Gastrocnemius medialis (tissue), 4 donors: ENCODE measurements at regions not wholly inside any gene's neighbourhood (a gene's known extent, or its start where the extent isn't known, plus 50 kb on each side); places are given as distances from the start of the nearest gene placed in this dataset.

Experiments
- ATAC-seq, 2 donors: fragments of 150-250 bp; one replicate each; pipeline ENCODE4 v1.9.1; 2016
- DNase-seq, 2 donors: peaks; one replicate each; pipeline ENCODE4 v3.0.0-alpha.2; 2019
- H3K27ac ChIP-seq, 4 donors: fragments of 200-600 bp; sonication (generic); 1 replicate in 1 of 4; 2 replicates in 3 of 4; pipeline ENCODE4 v1.5.1; 2016 to 2018; ENCODE audit warnings: mild to moderate bottlenecking in 2 of 4, moderate library complexity in 1 of 4
- H3K27me3 ChIP-seq, 3 donors: fragments of 200-600 bp; sonication (generic) in 2 of 3; 1 replicate in 1 of 3; 2 replicates in 2 of 3; pipeline versions ENCODE4 v1.5.1 to v1.6.0; 2016 to 2019; ENCODE audit warnings: mild to moderate bottlenecking in 1 of 3, moderate library complexity in 1 of 3
- H3K36me3 ChIP-seq, 2 donors: fragments of 200-600 bp; sonication (generic) in 1 of 2; one replicate each; pipeline ENCODE4 v1.5.1; 2017 to 2018
- H3K4me1 ChIP-seq, 2 donors: fragments of 200-600 bp; sonication (generic) in 1 of 2; one replicate each; pipeline ENCODE4 v1.5.1; 2016 to 2017; ENCODE audit warnings: mild to moderate bottlenecking in 2 of 2
- H3K4me3 ChIP-seq, 4 donors: fragments of 200-600 bp; sonication (generic) in 3 of 4; 1 replicate in 1 of 4; 2 replicates in 3 of 4; pipeline ENCODE4 v1.5.1; 2016 to 2019; ENCODE audit warnings: mild to moderate bottlenecking in 2 of 4
- H3K9me3 ChIP-seq, 3 donors: fragments of 200-600 bp; sonication (generic) in 2 of 3; 1 replicate in 1 of 3; 2 replicates in 2 of 3; pipeline ENCODE4 v1.5.1; 2016 to 2019
- POLR2A ChIP-seq, 2 donors: fragments of 450-650 bp; IDR thresholded peaks; one replicate each; pipeline ENCODE4 v1.6.1; 2017; ENCODE audit warnings: antibody characterized with exemption in 2 of 2, mild to moderate bottlenecking in 2 of 2, moderate library complexity in 2 of 2
- in situ Hi-C, 4 donors: fragments of 200-750 bp; cut with MboI; loops; one replicate each; pipeline versions ENCODE4 v1.15.0 to v1.8.0; 2017; ENCODE audit warnings: low sequenced_read_pairs in 4 of 4
- intact Hi-C: fragments of 100-400 bp; cut with DNase I; formaldehyde crosslinking; loops from one replicate; pipeline ENCODE4 v1.15.1; 2023; ENCODE audit warnings: low total_unique reads
- TF ChIP-seq, protein P1 (sequence below), 5 experiments: fragments of 450-650 bp in 3 of 5; fragments of 200-600 bp in 2 of 5; sonication (generic) in 2 of 5; IDR thresholded peaks in 4 of 5; conservative IDR thresholded peaks in 1 of 5; 1 replicate in 4 of 5; 2 replicates in 1 of 5; pipeline ENCODE4 v1.5.1; 2016 to 2019; ENCODE audit warnings: antibody characterized with exemption in 5 of 5, mild to moderate bottlenecking in 3 of 5, moderate library complexity in 3 of 5

DNA sequence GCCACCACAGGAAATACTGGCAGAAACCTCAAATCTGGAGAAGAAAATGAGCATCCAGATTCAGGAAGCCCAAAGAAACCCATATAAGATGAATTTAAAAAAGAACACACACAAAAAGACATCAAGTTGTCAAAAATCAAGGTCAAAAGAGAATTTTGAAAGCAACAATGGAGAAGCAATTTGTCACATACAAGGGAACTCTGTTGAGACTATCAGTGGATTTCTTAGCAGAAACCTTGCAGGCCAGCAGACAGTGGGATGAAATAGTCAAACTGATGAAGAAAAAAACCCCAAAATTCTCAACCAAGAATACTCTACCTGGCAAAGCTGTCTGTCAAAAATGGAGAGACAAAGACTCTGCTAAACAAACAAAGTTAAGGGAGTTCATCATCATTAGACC, 272.6 kb downstream of the ADCYAP1 start:
- Histone ChIP-seq H3K27me3 (no peaks in the 10 kb centered on the region), H3K4me1 (no peaks in the 10 kb centered on the region), H3K4me3 (no peak overlapping the region), H3K9me3 (no peaks in the 10 kb centered on the region), H3K27ac (no peak overlapping the region), H3K36me3 (no peaks in the 10 kb centered on the region)
- in situ Hi-C loops: no loop called here
- TF ChIP-seq, protein P1, sequence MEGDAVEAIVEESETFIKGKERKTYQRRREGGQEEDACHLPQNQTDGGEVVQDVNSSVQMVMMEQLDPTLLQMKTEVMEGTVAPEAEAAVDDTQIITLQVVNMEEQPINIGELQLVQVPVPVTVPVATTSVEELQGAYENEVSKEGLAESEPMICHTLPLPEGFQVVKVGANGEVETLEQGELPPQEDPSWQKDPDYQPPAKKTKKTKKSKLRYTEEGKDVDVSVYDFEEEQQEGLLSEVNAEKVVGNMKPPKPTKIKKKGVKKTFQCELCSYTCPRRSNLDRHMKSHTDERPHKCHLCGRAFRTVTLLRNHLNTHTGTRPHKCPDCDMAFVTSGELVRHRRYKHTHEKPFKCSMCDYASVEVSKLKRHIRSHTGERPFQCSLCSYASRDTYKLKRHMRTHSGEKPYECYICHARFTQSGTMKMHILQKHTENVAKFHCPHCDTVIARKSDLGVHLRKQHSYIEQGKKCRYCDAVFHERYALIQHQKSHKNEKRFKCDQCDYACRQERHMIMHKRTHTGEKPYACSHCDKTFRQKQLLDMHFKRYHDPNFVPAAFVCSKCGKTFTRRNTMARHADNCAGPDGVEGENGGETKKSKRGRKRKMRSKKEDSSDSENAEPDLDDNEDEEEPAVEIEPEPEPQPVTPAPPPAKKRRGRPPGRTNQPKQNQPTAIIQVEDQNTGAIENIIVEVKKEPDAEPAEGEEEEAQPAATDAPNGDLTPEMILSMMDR (IDR thresholded peaks at IDR 0.05 in 4 of 5, conservative IDR thresholded peaks at IDR 0.05 in 1 of 5): no peak
- no peak for TF ChIP-seq POLR2A (IDR thresholded peaks at IDR 0.05)
- intact Hi-C loops: no loop called here
- no peak for DNase-seq
- no peak for ATAC-seq

DNA sequence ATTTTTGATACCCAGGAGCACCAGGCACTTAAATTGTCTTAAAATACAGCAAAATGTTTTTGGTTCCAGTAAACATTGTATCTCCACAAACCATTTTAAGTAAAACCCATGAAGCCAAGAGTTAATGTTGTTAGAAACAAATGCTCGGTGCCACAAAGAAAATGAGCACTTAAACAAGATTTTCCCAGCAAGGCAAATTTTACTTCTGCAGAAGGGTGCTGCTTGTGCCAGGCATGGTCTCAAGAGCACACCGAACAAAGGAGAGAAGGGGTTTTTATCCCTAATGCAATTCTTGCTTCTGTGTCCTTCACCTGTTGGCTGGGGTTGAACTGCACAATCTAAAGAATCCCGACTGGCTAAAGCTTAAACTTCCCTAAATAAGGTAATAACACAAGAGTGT, 286.7 kb downstream of the ADCYAP1 start:
- no peaks in the 10 kb centered on the region for H3K27me3 ChIP-seq
- H3K27ac ChIP-seq: no peak overlapping the region
- DNase-seq: no peak
- in situ Hi-C loops (no loop called here), intact Hi-C loops (no loop called here)
- H3K4me1 ChIP-seq: no peaks in the 10 kb centered on the region
- H3K9me3 ChIP-seq: no peaks in the 10 kb centered on the region
- TF ChIP-seq, protein P1 (IDR thresholded peaks at IDR 0.05 in 4 of 5, conservative IDR thresholded peaks at IDR 0.05 in 1 of 5): no peak
- TF ChIP-seq POLR2A (IDR thresholded peaks at IDR 0.05): no peak
- H3K36me3 ChIP-seq: no peaks in the 10 kb centered on the region
- H3K4me3 ChIP-seq: no peak overlapping the region
- ATAC-seq: no peak

DNA sequence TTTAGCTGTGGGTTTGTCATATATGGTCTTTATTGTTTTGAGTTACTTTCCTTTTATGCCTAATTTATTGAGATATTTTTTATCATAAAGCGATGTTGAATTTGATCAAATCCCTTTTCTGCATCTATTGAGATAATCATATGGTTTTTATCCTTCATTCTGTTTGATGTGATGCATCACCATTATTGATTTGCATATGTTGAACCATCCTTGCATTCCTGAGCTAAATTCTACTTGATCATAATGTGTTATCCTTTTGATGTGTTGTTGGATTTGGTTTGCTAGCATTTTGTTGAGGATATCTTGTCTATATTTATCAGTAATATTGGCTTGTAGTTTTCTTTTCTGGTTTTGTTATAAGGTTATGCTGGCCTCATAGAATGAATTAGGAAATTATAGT, 308.5 kb downstream of the ADCYAP1 start:
- ATAC-seq: no peak
- in situ Hi-C loops: no loop called here
- no peak for DNase-seq
- H3K9me3 ChIP-seq: no peaks in the 10 kb centered on the region
- no peaks in the 10 kb centered on the region for H3K4me1 ChIP-seq
- no peak overlapping the region for H3K4me3 ChIP-seq
- H3K27ac ChIP-seq: no peak overlapping the region
- H3K27me3 ChIP-seq: no peaks in the 10 kb centered on the region
- intact Hi-C loops: no loop called here
- TF ChIP-seq, protein P1 (IDR thresholded peaks at IDR 0.05 in 4 of 5, conservative IDR thresholded peaks at IDR 0.05 in 1 of 5): no peak
- no peak for TF ChIP-seq POLR2A (IDR thresholded peaks at IDR 0.05)
- no peaks in the 10 kb centered on the region for H3K36me3 ChIP-seq

DNA sequence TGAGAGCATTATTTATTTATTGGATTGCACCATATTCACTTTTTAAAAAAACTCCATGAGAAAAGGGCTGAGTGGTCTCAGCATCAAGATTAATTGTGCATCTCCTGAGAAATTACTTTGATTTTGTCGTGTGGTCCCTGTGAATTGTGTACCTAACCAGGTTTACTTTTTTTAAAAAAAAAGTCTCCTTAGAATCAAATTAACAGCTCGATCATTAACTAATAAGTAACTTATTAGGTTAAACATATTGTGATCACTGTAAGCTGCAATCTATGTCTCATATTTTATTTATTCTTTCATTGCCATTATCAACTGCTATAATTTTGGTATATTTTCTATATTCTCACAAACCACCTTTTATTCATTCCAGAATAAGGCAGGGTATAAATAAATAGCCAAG, 318.2 kb downstream of the ADCYAP1 start:
- intact Hi-C loops: no loop called here
- no peak for TF ChIP-seq POLR2A (IDR thresholded peaks at IDR 0.05)
- TF ChIP-seq, protein P1 (IDR thresholded peaks at IDR 0.05 in 4 of 5, conservative IDR thresholded peaks at IDR 0.05 in 1 of 5): no peak
- no peaks in the 10 kb centered on the region for H3K4me1 ChIP-seq
- H3K36me3 ChIP-seq: no peaks in the 10 kb centered on the region
- in situ Hi-C loops: no loop called here
- H3K27ac ChIP-seq: no peak overlapping the region
- no peaks in the 10 kb centered on the region for H3K27me3 ChIP-seq
- no peak overlapping the region for H3K4me3 ChIP-seq
- no peak for ATAC-seq
- no peaks in the 10 kb centered on the region for H3K9me3 ChIP-seq
- no peak for DNase-seq

DNA sequence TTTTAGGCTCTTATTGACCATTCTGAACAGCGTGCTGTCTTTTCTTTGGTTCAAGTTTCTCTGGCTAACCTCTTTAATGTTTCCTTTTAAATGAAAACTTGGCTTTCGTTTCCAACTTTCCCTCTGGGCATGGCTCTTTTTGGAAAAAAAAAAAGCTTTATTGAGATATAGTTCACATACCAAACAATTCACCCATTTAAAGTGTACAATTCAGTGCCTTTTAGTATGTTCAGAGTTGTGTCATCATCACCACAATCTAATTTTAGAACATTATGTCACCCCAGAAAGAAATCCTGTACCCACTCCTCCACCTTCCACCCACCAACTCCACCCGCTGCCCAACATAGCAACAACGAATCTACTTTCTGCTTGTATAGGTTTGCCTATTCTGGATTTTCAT, 322.4 kb downstream of the ADCYAP1 start:
- ATAC-seq (no peak), DNase-seq (no peak)
- no peaks in the 10 kb centered on the region for H3K9me3 ChIP-seq
- intact Hi-C loops: no loop called here
- H3K4me3 ChIP-seq: no peak overlapping the region
- in situ Hi-C loops: loop anchor here in 1 of 4 donors (25.0 kb wide), 1 partner anchor 110 kb away; no protein-coding TSS in a partner anchor
- H3K36me3 ChIP-seq: no peaks in the 10 kb centered on the region
- TF ChIP-seq POLR2A (IDR thresholded peaks at IDR 0.05): no peak
- TF ChIP-seq, protein P1 (IDR thresholded peaks at IDR 0.05 in 4 of 5, conservative IDR thresholded peaks at IDR 0.05 in 1 of 5): no peak
- H3K27me3 ChIP-seq: no peaks in the 10 kb centered on the region
- no peak overlapping the region for H3K27ac ChIP-seq
- no peaks in the 10 kb centered on the region for H3K4me1 ChIP-seq
